Middle frontal gyrus (tissue), 1 donor: ENCODE measurements at regions not wholly inside any gene's neighbourhood (a gene's known extent, or its start where the extent isn't known, plus 50 kb on each side); places are given as distances from the start of the nearest gene placed in this dataset.
A peak's percentile ranks its signal among the peaks of the same experiment; 100 is the strongest.

Experiments used
- DNase-seq: peaks from one replicate; pipeline ENCODE4 v3.0.0-alpha.2; 2015; ENCODE audit warnings: low spot score; ENCODE audit errors: extremely low spot score

DNA sequence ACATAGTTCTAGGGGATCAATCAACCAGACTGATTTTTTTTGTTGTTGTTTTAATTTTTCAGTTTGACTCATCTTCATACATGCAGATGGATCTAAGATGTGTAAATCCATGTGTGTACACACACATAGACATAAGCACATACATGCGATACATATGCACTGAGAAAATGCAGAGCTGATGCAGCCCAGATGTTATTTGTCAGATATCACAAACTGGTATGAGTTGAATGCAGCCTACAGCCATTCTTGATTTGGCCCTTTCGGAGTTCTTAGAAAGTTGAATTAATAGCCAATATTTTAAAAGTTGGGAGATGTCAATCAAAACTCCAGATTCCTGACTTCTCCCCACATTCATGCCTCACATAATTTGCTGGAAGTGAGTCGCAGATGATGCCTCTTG lies 180.4 kb downstream of the SPATA18 start:
- no peak for DNase-seq

DNA sequence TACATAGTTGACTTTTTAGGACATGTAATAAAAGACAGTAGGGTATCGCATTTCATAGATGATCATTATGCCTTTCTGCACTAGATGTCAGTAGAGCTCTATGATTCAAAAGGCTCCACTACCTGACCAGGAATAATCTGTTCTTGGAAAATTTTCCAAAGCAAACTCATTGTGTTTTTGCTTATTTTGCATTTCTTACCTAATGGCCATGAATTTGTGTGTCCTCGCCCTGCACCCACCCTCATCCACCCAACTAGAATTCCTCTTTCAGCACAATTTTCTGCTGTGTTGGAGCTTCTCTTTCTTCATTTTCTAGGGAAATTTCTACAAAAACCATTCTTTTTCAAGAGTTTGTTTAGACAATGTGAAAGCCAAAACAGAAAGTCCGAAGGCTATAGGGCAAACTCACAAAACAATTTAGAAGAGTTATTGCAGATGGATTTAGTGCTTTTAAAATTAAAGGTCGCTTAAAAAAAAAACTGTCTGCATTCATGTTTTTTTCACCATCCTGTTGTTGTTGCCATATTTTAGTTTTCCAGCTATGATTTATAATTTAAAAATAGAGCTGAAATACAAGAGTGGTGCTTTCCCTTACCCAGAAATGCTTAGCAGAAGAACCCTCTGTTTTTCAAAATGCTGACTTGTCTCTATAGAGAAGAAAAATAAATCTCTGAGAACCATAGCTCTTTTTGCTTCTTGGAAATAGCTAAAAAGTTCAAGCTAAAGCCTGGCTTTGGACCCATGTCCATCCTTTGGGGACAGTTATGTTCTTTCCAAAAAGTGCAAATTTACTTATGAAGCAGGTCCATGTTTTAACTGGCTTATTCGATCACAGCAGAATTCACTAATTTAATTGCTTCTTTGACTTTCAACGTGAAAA lies 183.7 kb downstream of the SPATA18 start:
- DNase-seq: peak; percentile 53

DNA sequence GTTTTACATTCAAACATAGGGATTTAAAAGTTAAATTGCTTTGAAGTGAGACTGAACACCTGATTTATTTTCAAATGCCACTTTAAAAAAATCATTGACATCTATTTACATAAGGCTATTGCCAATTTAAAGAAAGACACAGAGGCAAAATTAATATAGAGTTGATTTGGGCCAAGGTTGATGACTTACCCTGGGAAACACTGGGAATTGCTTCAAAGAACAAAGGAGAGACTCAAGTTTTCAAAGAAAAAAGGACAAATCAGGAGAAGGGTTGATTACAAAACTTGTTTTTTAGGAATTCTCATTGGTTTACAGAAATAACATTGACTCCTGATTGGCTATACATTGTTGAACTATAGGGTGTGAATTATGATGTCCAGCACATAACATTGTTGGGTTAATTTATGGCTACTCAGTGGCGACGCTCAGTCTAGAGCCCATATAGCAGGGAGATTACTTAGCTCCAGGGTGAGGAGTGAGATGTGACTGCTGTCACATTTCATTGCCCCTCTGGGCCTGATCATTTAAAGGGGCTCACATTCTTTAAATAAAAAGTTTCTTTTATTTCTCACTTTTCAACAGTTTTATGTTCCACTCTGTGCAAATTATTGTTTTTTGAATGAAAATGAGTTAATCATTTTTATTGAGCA lies 184.6 kb downstream of the SPATA18 start:
- no peak for DNase-seq

DNA sequence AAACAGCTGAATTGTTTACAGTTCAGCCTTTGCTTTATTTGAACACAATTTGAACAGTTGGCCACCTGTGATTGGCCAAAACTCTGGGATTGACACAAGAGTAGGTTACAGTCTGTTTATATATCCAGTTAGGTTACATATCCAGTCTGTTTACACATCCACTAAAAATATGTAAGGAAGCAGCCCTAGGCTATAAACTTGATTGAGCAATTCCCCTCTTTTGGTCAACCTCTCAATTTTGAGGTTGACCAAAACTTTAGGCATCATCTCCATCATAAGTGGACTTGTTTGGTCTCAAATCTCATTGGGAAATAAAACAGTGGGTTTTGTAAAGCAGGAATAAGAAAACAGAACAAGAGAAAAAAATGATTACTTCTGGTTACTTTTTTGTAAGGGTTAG lies 190.8 kb downstream of the SPATA18 start:
- DNase-seq: no peak

DNA sequence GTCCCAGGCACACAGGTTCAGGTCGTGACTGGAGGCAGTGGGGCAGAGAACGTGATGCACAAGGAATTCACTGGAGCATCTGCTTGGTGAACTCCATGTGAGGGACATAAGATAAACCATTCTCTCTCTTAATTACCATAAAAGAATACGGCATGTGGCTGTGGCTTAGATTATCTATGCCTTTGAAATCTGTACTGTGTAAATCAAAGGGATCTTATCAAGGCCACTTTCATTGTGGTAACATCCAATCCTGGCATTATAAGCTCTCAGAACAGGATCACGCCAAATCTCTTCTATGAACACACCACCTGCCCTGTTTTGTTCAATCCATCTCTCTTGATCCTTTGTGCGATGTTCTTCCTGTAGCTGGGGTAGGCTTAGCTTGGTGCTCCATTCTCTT lies 192.3 kb downstream of the SPATA18 start:
- no peak for DNase-seq

DNA sequence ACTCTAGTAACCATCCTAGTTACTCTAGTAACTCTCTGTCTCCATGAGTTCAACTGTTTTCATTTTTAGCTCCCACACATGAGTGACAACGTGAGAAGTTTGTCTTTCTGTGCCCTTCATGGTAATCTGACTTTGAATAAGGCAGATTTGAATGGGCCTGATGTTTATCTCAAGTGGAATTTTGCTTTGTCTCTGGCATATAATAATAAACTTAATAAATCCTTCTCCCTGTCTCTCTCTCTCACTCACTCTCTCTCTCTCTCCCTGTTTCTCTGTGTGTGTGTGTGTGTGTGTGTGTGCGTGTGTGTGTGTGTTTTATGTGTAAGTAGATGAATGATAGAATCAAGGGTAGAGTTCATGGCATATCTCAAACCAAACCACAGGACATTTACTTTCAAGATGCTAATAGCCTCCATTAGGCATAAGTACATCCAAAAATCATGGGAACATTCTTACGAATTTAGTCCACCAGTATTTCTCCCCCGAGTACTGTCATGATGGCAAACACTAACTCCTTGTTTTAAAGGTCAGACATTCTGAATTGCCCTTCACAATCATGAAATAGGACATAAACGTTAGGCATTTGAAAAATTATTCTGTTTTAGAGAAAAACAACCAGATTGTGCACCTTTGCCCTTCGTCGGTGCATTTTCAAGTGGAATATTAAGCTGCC lies 193.1 kb downstream of the SPATA18 start:
- no peak for DNase-seq

DNA sequence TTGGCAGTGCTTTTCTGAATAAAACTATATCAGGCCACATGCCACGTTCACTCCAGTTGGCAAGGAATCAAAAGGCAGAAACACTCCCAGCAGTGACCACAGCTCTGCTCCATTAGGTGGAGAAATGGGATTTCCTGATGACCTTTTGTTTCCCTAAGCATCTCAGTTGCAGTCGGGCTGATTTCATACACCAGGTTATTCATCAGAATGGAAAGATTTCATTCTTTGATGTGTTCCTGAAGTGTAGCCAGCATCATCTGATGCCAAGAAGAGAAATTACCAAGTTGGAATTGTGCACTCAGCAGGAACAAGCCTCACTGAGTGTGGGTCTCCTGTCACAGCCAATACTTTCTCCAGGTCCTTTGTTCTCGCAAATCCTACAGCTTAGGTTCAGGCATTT lies 193.7 kb downstream of the SPATA18 start:
- no peak for DNase-seq

DNA sequence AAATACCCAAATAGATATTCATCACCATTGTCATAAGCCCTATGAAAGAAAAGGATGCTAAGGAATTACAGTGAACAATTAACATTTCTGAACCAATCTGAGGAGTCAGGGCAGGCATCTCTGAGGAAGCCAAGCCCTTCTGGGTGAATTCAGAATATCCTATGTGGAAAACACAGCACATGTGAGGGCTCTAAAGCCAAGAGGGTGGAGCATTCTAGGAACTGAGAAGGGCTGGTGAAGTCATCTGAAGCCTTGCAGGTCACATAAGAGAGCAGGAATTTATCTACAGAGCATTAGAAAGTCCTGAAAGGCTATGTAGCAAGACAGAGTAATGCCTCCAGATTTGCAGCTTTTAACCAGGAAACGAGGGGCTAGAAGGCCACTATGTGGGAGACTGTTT lies 195.7 kb downstream of the SPATA18 start:
- no peak for DNase-seq

DNA sequence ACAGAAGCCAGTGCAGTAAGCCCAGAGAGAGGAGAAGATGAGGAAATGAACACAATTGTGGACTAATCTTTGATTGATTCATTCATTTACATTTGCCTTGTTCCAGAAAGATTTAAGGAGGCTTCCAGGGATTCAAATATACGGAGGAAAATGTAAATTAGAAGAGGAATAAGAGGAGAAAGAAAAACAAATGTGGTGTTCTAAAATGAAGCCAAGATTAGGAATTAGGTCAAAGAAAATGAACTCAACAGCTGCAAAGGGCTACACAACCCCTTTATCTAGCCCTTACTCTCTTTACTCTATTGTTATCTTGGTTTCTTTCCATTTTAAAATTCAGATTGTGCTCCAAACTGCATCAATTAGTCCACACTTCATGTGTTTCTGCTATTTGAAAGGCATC lies 196.8 kb downstream of the SPATA18 start:
- DNase-seq: no peak

DNA sequence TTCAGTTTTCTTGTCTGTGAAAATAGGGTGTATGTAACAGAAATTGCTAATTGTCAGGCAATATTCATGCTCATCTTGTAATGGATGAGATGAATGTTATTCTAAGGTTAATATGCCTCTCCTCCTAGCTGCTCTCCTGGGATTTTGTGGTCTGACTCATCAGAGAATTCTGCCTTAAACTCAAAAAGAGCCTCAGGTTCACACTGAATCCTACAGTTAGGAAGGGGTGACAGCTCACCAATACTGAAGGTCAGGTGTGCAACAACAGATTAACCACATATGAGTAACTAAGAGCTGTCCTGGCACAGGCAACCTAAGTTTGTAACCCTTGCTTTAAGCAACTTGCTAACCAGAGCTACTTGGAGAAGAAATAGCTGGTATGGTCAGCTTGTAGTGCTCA lies 197.7 kb downstream of the SPATA18 start:
- DNase-seq: no peak

DNA sequence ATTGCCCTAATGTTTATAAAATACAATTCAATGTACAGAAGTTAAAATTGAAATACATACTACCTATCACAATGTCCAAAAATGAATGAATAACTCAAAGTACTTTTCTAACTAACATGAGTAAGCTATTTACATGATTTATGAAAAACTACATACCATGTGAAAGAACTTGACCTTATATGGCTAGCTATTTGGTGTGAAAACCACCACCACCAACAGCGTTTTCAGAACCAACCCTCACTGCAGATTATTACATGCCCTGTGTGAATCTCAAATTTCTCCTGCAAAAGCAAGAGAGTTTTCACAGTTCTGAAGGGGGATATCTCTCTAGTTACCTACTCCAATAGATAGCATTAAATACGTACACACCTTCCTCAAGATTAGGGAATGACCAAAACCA lies 198.5 kb downstream of the SPATA18 start:
- DNase-seq: no peak

DNA sequence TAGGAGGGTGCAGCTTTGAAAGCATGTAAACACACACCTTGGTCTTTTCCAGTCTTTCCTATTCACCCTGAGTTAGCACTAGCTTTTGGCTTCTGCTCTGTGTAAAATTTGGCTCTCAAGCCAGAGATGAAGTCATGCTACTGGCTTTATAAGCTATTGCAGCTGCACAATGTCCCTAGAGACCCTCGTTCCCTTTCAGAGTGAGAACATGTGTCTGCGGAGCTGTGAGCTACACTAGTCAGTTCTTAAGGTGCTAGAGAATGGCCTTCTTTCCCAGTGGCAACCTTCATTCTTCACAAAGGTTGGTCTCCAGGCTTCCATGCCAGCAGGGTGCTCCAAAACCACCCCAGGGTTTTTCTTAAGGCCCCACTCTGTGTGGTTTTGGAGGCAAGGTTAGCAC lies 199.1 kb downstream of the SPATA18 start:
- no peak for DNase-seq

DNA sequence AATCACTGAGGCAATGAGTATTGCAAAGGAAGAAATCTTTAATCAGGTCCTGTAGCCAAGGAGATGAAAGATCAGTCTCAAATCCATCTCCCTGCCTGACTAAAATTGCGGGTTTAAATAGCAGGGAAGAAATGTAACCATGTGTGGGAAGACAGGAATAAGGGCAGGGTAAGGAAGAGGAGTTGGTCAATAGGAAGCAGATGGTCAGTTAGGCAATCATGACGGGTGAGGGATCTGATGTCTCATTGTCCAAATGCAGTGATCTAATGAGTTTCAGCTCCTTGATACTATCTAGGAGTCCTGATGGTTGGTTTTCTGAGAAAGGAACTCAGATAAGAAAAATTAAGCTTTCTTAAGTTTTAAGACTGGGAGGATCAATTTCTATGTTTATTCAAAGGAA lies 200.8 kb downstream of the SPATA18 start:
- no peak for DNase-seq

DNA sequence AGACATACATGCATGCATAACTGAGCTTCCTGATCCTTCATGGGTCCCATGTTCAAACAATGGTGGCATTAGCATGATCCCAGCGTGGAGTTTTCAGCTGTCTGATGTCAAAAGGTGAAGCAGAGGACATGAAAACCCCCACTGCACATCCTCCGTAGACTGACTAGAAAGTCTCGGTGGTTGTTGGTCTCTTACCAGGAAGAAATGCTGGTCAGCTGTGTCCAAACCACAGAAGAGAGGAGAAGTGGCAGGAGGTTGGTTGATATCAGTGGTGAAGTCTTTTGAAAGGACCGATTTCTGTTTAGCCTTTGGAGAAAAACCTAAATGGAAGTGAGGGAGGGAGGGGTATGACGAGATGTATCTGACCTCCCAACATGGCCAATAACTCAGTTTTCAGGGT lies 201.9 kb downstream of the SPATA18 start:
- no peak for DNase-seq

DNA sequence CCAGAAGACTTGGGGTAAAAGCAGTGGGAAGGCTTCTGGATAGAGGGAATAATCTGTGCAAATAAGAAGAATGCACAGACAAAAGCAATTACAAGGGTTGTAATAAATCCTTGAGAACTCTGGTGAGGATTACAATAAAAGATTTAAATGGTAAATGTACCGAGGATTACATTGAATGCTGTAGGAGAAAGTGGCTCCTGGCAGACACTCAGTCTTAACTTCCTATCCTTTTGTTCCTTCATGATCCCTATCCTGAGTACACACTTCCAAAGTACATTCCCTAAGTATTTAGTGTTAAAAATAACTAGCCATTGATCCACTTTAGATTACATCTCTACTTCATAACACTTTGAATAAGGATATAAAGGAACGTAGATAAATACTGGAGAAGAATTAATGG lies 205.4 kb downstream of the SPATA18 start:
- no peak for DNase-seq

DNA sequence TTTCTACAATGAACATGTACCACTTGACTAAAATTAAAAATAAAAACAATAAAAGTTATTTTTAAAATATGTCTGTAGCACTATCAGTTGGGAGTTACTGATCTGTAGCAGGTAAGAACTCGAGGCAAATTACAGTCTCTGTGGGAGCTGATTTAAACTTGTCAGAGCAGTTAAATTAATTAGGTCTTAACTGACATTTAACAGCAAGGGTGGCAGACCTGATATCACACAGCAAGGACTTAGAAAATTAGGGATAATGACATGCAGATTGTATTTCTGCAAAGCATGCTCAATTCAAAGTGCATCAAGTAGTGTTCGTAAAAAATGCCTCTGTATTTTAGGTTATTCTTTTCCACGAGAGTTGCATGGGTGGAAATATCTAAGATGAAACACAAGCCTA lies 208.9 kb downstream of the SPATA18 start:
- no peak for DNase-seq

DNA sequence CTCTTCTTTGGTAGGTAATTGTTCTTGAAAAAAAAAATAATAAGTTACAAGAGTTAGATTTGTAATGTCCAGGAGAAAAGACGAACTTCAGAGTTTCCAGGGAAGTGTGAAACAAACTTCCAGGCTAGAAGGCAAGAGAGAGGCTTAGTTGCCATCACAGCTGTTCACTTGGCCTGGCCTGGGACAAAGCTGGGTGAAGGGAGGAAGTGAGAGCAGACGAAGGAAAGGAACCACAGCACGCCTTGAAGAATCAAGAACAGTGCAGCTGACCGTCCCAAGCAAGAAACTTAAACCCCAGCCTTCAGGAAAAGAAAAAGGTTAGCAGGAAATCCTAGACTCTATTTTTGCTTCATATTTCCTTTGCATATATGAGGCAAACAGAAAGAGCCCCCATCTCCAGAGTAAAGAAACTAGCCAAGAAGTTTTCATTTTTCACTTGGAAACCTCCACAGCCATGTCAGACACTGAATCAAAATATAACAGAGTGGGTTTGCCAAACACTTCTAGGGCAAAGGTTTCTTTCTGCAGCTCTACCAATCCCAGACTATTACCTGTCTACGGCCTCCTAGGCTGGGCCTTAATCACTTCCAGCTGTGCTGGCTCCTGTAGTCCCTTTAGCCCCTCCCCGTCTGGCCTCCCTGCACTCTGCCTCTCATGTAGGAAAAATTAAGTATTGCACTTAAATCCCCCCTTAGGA lies 209.6 kb downstream of the SPATA18 start:
- no peak for DNase-seq

DNA sequence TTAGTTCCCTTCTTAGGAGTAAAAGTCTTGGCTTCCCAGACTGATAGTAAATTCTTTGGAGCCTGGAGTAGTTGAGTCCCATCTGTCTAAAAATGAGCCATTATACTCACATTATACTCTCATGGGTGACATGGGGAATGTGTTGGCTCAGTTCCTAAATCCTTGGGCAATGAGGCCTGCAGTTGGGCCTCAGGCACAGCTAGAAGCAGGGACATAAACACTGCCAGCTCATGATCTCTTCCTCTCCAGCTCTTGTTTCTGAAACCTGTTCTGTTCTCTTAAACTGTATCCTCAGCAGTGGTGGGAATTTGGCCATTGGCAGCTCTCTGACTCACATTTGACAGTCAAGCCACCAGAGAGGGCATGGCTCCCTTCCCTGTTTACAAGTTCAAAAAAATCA lies 212.5 kb downstream of the SPATA18 start:
- no peak for DNase-seq

DNA sequence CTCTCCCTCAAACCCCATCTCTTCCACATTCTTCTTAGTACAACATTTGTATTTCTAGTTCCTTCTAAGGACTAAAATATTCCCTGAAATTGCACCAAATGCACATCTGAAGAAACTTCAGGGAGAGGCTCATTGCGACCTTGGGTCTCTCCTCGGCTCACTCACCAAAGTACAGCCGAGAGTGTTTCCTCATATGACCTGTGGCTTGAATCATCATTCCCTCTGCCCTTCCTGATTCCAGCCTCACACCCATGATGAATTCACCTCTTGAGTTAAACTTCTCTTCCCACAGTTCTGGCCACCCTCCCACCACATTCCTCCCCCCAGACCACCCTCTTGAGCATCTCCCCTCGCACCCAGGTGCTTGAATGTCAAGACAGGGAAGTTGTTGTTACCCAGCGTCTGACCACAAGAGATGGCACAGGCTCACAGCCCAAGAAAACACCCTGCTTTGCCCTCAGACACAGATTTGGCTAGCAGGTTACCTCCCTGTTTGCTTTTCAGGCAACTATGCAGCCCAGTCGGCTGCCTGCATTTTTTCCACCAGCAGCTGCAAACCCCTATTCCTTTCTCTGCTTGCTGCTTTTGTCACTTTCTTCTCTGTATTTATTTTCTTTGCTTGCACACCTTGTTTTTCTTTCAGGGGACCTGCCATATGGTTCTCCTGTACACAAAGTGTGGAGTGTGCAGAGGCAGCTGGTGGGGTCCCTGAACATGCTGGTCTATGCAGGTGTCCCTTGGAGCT lies 214.8 kb downstream of the SPATA18 start:
- no peak for DNase-seq

DNA sequence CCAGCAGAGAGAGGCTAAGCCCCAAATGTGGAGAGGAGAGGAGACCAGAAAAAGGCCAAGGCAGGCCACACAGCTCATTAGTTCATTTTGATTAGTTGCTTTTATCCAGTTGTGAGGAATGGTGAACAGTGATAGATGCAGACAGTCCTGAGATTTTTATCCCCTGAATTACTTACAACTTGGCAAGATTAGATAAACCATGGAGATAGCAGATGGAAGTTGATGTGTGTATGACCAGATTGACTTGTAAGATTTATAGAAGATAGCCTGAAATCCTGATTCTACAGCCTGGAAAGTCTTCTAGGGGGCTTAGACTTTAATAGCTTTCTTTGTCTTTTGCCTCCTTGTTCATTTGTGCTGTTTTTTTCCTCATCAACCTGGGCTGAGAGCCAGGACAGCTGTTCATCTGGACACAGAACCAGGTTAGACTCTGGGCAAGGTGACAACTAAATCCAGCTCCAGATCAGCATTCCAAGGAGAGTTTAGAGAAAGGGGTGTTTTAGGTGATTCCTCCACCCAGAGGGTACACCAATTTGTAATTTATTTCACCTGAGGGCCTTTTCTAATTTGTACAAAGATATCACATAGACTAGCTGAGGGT lies 215.5 kb downstream of the SPATA18 start:
- DNase-seq: no peak

DNA sequence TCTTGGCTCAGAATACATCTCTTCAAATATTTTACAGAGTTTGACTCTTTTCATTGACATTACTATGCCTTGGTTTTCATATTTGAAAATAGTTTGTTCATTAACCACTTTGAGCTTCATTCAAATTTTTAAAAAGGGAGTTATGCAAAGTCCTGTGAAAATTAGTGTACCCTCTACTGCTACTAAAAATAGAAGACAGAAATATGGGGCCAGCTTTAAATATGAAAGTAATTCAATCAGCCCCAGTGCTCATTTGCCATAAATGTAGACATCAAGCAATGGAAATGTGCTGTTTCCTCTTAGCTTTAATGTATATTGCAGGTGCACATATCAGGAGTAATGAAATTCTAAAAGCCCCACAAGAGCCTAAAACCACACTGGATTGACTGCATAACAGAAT lies 218.7 kb downstream of the SPATA18 start:
- no peak for DNase-seq
